ENCODE measurements at regions not wholly inside any gene's neighbourhood (a gene's known extent, or its start where the extent isn't known, plus 50 kb on each side); places are given as distances from the start of the nearest gene placed in this dataset.

- Mint-ChIP-seq H3K4me1 (ENCODE audit: low read depth) (no peaks in the 10 kb centered on the region), H3K27me3 (no peaks in the 10 kb centered on the region), H3K9me3 (peaks cover 7% of the 10 kb centered on the region), H3K27ac (no peak overlapping the region), H3K4me3 (no peak overlapping the region), H3K36me3 (ENCODE audit: low read depth) (no peaks in the 10 kb centered on the region)
- H3K9me3 ChIP-seq (ENCODE audit: control insufficient read depth in 1 of 2, insufficient read depth in 1 of 2, low read length in 2 of 2), result peaks cover 0 to 10% of the 10 kb centered on the region in 2 experiments
- no peak overlapping the region for H3K27ac ChIP-seq (ENCODE audit: low read depth in 1 of 2, low read length in 2 of 2)
- H3K36me3 ChIP-seq (ENCODE audit: insufficient read depth, low read length), result no peaks in the 10 kb centered on the region
- intact Hi-C loops (cut with DNase I, micrococcal nuclease), result no loop called here
- H3K27me3 ChIP-seq (ENCODE audit: control insufficient read depth in 1 of 2, insufficient read depth in 2 of 2, low read length in 2 of 2), result no peaks in the 10 kb centered on the region
- H3K4me3 ChIP-seq (ENCODE audit: low read length), result no peak overlapping the region
- TF ChIP-seq, protein P1, sequence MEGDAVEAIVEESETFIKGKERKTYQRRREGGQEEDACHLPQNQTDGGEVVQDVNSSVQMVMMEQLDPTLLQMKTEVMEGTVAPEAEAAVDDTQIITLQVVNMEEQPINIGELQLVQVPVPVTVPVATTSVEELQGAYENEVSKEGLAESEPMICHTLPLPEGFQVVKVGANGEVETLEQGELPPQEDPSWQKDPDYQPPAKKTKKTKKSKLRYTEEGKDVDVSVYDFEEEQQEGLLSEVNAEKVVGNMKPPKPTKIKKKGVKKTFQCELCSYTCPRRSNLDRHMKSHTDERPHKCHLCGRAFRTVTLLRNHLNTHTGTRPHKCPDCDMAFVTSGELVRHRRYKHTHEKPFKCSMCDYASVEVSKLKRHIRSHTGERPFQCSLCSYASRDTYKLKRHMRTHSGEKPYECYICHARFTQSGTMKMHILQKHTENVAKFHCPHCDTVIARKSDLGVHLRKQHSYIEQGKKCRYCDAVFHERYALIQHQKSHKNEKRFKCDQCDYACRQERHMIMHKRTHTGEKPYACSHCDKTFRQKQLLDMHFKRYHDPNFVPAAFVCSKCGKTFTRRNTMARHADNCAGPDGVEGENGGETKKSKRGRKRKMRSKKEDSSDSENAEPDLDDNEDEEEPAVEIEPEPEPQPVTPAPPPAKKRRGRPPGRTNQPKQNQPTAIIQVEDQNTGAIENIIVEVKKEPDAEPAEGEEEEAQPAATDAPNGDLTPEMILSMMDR (IDR thresholded peaks at IDR 0.05), result no peak
- no peak for DNase-seq
- no peaks in the 10 kb centered on the region for H3K4me1 ChIP-seq (ENCODE audit: insufficient read depth, low read length)
- no peak for ATAC-seq (ENCODE audit: poor library complexity)
- CTCF ChIA-PET, result no interaction called here
- POLR2A ChIA-PET, result no interaction called here
Measured at GRCh38 chr6:67300430-67301040, 1334.5 kb upstream of the ADGRB3 start.

DNA sequence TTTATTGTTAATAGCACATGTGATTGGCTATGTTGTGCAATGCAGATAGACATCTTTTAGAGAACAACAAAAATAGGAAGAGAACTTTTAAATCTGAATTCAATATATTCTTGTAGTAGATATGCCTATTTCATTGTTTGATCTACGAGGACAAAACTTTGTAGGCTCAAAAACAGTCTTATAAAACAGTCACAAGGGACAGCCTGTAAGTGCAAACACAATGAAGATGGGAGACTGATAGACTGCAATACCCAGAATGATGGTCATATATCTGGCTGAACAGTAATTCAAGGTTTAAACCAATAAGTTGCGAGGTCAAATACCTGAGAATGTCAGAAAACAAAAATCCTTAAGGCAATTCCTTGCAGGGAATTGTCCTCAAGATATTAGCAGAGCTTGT lies 1342.9 kb upstream of the ADGRB3 start:
- Mint-ChIP-seq H3K27ac (no peak overlapping the region), H3K4me1 (ENCODE audit: low read depth) (no peaks in the 10 kb centered on the region), H3K36me3 (ENCODE audit: low read depth) (no peaks in the 10 kb centered on the region), H3K4me3 (no peak overlapping the region), H3K9me3 (peaks cover 17% of the 10 kb centered on the region), H3K27me3 (no peaks in the 10 kb centered on the region)
- H3K36me3 ChIP-seq (ENCODE audit: insufficient read depth, low read length), result no peaks in the 10 kb centered on the region
- no peaks in the 10 kb centered on the region for H3K27me3 ChIP-seq (ENCODE audit: control insufficient read depth in 1 of 2, insufficient read depth in 2 of 2, low read length in 2 of 2)
- ChIA-PET POLR2A (no interaction called here), CTCF (no interaction called here)
- ATAC-seq (ENCODE audit: poor library complexity) (no peak), DNase-seq (no peak)
- H3K4me3 ChIP-seq (ENCODE audit: low read length), result no peak overlapping the region
- H3K27ac ChIP-seq (ENCODE audit: low read depth in 1 of 2, low read length in 2 of 2), result no peak overlapping the region
- intact Hi-C loops (cut with DNase I, micrococcal nuclease), result no loop called here
- H3K4me1 ChIP-seq (ENCODE audit: insufficient read depth, low read length), result no peaks in the 10 kb centered on the region
- H3K9me3 ChIP-seq (ENCODE audit: control insufficient read depth in 1 of 2, insufficient read depth in 1 of 2, low read length in 2 of 2), result no peaks in the 10 kb centered on the region
- TF ChIP-seq, protein P1 (IDR thresholded peaks at IDR 0.05), result no peak

DNA sequence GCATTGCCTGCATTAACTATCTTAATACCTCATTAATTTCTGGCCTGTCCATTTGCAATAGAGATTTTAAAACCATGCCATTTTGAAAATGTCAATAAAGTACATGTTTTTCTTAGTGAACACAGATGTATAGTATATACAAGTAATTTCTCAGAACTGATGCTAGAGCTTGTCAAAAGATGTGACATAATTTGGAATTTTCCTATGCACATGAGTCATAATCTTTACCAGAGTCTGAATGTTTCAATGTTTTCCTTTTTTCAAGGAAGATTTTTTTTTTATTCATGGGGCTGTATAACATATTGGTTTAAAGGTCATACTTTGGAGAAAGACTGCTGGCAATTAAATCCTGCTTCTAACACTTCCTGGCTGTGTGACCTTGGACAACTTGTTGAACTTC lies 1347.5 kb upstream of the ADGRB3 start:
- Histone ChIP-seq H3K27ac (ENCODE audit: low read depth in 1 of 2, low read length in 2 of 2) (no peak overlapping the region), H3K4me1 (ENCODE audit: insufficient read depth, low read length) (no peaks in the 10 kb centered on the region), H3K4me3 (ENCODE audit: low read length) (no peak overlapping the region), H3K9me3 (ENCODE audit: control insufficient read depth in 1 of 2, insufficient read depth in 1 of 2, low read length in 2 of 2) (no peaks in the 10 kb centered on the region), H3K27me3 (ENCODE audit: control insufficient read depth in 1 of 2, insufficient read depth in 2 of 2, low read length in 2 of 2) (no peaks in the 10 kb centered on the region), H3K36me3 (ENCODE audit: insufficient read depth, low read length) (no peaks in the 10 kb centered on the region)
- no peak for DNase-seq
- no peak overlapping the region for H3K4me3 Mint-ChIP-seq
- no peaks in the 10 kb centered on the region for H3K4me1 Mint-ChIP-seq (ENCODE audit: low read depth)
- no peaks in the 10 kb centered on the region for H3K36me3 Mint-ChIP-seq (ENCODE audit: low read depth)
- intact Hi-C loops (cut with DNase I, micrococcal nuclease), result no loop called here
- no peaks in the 10 kb centered on the region for H3K27me3 Mint-ChIP-seq
- no peak for ATAC-seq (ENCODE audit: poor library complexity)
- CTCF ChIA-PET, result no interaction called here
- H3K9me3 Mint-ChIP-seq, result peaks cover 19% of the 10 kb centered on the region
- POLR2A ChIA-PET, result no interaction called here
- TF ChIP-seq, protein P1 (IDR thresholded peaks at IDR 0.05), result no peak
- no peak overlapping the region for H3K27ac Mint-ChIP-seq
